ENCODE measurements at regions not wholly inside any gene's neighbourhood (a gene's known extent, or its start where the extent isn't known, plus 50 kb on each side); places are given as distances from the start of the nearest gene placed in this dataset.

GRCh38 chr9:75200892-75201470 is 112.7 kb downstream of the OSTF1 start:
- TF ChIP-seq ZSCAN23 (tag by site-specific recombination; IDR thresholded peaks at IDR 0.05) (no peak), PRDM10 (tag by site-specific recombination; IDR thresholded peaks at IDR 0.05) (no peak), ZNF292 (tag by site-specific recombination; IDR thresholded peaks at IDR 0.05; ENCODE audit: borderline replicate concordance, low read depth) (no peak), ZNF23 (tag by site-specific recombination; IDR thresholded peaks at IDR 0.05; ENCODE audit: borderline replicate concordance) (no peak), CTCF (tag by site-specific recombination; IDR thresholded peaks at IDR 0.05) (no peak), ZBTB11 (tag by site-specific recombination; conservative IDR thresholded peaks at IDR 0.05; ENCODE audit: low read depth) (no peak), ZNF792 (tag by site-specific recombination; IDR thresholded peaks at IDR 0.05) (no peak)

Data from HEK293 (cell line).